ENCODE measurements at regions not wholly inside any gene's neighbourhood (a gene's known extent, or its start where the extent isn't known, plus 50 kb on each side); places are given as distances from the start of the nearest gene placed in this dataset.

DNA sequence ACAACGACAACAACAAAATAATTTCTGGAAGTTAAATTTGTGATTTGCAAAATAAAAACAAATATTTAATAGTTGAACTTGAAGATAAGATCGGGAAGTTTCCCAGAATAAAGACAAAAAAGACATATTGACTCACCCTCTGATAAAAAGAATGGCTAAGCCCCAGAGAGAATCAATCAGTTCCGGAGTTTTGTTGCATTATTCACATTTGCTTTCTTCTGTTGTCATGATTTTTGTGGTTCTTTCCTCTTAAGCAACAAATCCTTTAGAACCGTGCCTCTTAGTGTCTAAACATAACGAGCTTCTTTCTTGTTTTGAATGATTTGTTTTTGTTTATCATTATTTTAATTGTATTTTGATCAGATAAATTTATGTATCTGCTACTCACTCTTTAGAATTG, 134.9 kb upstream of the ADRA1D start:
- Histone ChIP-seq H4K20me1 (ENCODE audit: insufficient read depth, low read length) (no peaks in the 10 kb centered on the region), H3K4me1 (ENCODE audit: insufficient read depth, low read length) (no peaks in the 10 kb centered on the region), H3K79me2 (ENCODE audit: insufficient read depth, low read length) (no peaks in the 10 kb centered on the region), H3K27me3 (ENCODE audit: insufficient read depth, low read length, poor library complexity) (peaks cover 22% of the 10 kb centered on the region), H3K9ac (ENCODE audit: low read depth, low read length) (no peak overlapping the region), H2AFZ (ENCODE audit: low read depth, low read length) (no peak overlapping the region), H3K36me3 (ENCODE audit: insufficient read depth, low read length) (no peaks in the 10 kb centered on the region), H3K27ac (ENCODE audit: low read length) (no peak overlapping the region), H3K9me3 (ENCODE audit: insufficient read depth, low read length, severe bottlenecking) (no peaks in the 10 kb centered on the region), H3K4me2 (ENCODE audit: insufficient read depth, low read length) (no peak overlapping the region), H3K4me3 (ENCODE audit: low read depth in 1 of 2, low read length in 2 of 2) (no peak overlapping the region)
- DNase-seq (no peak), ATAC-seq (ENCODE audit: insufficient read depth, low read depth) (no peak)
- no peak for TF ChIP-seq EZH2 (IDR thresholded peaks at IDR 0.05; ENCODE audit: borderline replicate concordance, low read depth, low read length, severe bottlenecking)
- TF ChIP-seq, protein P1, sequence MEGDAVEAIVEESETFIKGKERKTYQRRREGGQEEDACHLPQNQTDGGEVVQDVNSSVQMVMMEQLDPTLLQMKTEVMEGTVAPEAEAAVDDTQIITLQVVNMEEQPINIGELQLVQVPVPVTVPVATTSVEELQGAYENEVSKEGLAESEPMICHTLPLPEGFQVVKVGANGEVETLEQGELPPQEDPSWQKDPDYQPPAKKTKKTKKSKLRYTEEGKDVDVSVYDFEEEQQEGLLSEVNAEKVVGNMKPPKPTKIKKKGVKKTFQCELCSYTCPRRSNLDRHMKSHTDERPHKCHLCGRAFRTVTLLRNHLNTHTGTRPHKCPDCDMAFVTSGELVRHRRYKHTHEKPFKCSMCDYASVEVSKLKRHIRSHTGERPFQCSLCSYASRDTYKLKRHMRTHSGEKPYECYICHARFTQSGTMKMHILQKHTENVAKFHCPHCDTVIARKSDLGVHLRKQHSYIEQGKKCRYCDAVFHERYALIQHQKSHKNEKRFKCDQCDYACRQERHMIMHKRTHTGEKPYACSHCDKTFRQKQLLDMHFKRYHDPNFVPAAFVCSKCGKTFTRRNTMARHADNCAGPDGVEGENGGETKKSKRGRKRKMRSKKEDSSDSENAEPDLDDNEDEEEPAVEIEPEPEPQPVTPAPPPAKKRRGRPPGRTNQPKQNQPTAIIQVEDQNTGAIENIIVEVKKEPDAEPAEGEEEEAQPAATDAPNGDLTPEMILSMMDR (IDR thresholded peaks at IDR 0.05; ENCODE audit: borderline replicate concordance, extremely low read depth, low read length, poor library complexity, severe bottlenecking): no peak

DNA sequence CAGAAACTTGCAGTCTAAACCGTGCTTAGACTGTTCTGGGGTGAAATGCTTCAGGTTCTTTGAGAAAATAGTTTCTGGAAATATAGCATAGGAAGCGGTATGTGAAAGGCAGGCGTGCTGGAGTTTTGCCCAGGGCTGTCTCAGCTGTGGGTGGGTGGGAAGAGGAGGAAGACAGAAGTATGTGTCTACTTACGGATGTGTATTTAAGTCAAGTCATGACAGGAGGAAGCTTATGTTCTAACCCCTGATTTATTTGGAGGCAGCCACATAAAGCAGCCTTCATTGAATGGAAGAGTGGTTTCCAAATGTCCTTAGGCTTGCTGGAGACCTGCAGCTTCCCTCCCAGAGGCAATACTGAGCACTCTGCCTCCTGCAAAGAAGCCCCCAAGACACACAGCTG, 126.8 kb upstream of the ADRA1D start:
- no peak; the same call in 2 of the 3 replicates for ATAC-seq (ENCODE audit: insufficient read depth, low read depth)

DNA sequence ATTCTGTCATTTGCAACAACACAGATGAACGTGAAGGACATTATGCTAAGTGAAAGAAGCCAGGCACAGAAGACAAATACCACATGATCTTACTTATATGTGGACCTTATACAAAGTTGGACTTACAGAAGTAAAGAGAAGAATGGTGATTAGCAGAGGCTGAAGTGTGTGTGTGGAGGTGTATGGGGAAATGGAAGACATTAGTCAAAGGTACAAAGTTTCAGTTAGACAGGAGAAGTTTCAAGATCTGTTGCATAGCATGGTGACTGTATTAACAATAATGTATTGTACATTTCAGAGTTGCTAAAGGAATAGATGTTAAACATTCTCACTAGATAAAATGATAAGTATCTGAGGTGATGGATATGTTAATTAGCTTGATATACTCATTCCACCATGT, 124.4 kb upstream of the ADRA1D start:
- Histone ChIP-seq H3K4me2 (ENCODE audit: insufficient read depth, low read length) (no peak overlapping the region), H3K9ac (ENCODE audit: low read depth, low read length) (no peak overlapping the region), H3K79me2 (ENCODE audit: insufficient read depth, low read length) (no peaks in the 10 kb centered on the region), H3K4me3 (ENCODE audit: low read depth in 1 of 2, low read length in 2 of 2) (no peak overlapping the region), H3K4me1 (ENCODE audit: insufficient read depth, low read length) (no peaks in the 10 kb centered on the region), H3K27ac (ENCODE audit: low read length) (no peak overlapping the region), H3K9me3 (ENCODE audit: insufficient read depth, low read length, severe bottlenecking) (no peaks in the 10 kb centered on the region), H2AFZ (ENCODE audit: low read depth, low read length) (no peak overlapping the region), H3K36me3 (ENCODE audit: insufficient read depth, low read length) (no peaks in the 10 kb centered on the region), H4K20me1 (ENCODE audit: insufficient read depth, low read length) (no peaks in the 10 kb centered on the region), H3K27me3 (ENCODE audit: insufficient read depth, low read length, poor library complexity) (peaks cover 27% of the 10 kb centered on the region)
- no peak for ATAC-seq (ENCODE audit: insufficient read depth, low read depth)
- TF ChIP-seq, protein P1 (IDR thresholded peaks at IDR 0.05; ENCODE audit: borderline replicate concordance, extremely low read depth, low read length, poor library complexity, severe bottlenecking): no peak
- TF ChIP-seq EZH2 (IDR thresholded peaks at IDR 0.05; ENCODE audit: borderline replicate concordance, low read depth, low read length, severe bottlenecking): no peak
- no peak for DNase-seq

More for the DNA sequence above, 126.8 kb upstream of the ADRA1D start:
- no peak for TF ChIP-seq EZH2 (IDR thresholded peaks at IDR 0.05; ENCODE audit: borderline replicate concordance, low read depth, low read length, severe bottlenecking)
- Histone ChIP-seq H3K4me2 (ENCODE audit: insufficient read depth, low read length) (no peak overlapping the region), H3K9ac (ENCODE audit: low read depth, low read length) (no peak overlapping the region), H3K79me2 (ENCODE audit: insufficient read depth, low read length) (no peaks in the 10 kb centered on the region), H3K4me1 (ENCODE audit: insufficient read depth, low read length) (no peaks in the 10 kb centered on the region), H3K9me3 (ENCODE audit: insufficient read depth, low read length, severe bottlenecking) (no peaks in the 10 kb centered on the region), H3K4me3 (ENCODE audit: low read depth in 1 of 2, low read length in 2 of 2) (no peak overlapping the region), H3K27me3 (ENCODE audit: insufficient read depth, low read length, poor library complexity) (peaks cover 32% of the 10 kb centered on the region), H2AFZ (ENCODE audit: low read depth, low read length) (no peak overlapping the region), H3K27ac (ENCODE audit: low read length) (no peak overlapping the region), H3K36me3 (ENCODE audit: insufficient read depth, low read length) (no peaks in the 10 kb centered on the region), H4K20me1 (ENCODE audit: insufficient read depth, low read length) (no peaks in the 10 kb centered on the region)
- no peak for DNase-seq

DNA sequence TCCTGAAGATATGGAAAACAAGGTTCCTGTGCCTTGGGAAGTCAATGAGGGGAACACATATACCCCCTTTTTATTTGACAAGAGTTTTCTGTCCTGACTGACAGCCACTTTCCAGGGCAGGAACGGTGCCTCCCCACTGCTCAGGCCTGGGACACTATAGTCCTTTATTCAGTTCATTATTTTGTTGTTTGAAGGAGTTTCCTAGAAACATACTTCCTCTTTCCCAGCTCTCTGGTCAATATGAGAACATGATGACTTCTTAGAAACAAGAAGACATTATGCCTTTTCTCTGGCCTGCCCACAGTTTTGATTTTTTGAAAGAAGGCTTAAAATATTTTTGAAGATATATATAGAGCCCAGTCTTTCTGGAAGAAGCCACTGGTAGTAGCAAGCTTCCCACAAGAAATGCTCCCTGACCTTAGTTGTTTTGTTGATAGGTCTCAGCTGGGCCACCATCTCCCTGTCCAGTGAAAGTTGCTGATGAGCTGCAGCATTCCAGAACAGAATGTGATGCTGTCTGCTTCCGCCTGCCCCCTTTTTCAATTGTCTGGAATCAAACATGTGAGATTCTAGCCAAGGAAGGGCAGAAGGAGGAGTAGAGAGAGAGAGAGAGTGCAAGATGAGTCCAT, 122.7 kb upstream of the ADRA1D start:
- Histone ChIP-seq H2AFZ (ENCODE audit: low read depth, low read length) (no peak overlapping the region), H3K27me3 (ENCODE audit: insufficient read depth, low read length, poor library complexity) (peaks cover 22% of the 10 kb centered on the region), H3K4me1 (ENCODE audit: insufficient read depth, low read length) (no peaks in the 10 kb centered on the region), H3K4me3 (ENCODE audit: low read depth in 1 of 2, low read length in 2 of 2) (no peak overlapping the region), H3K9ac (ENCODE audit: low read depth, low read length) (no peak overlapping the region), H3K4me2 (ENCODE audit: insufficient read depth, low read length) (no peak overlapping the region), H4K20me1 (ENCODE audit: insufficient read depth, low read length) (no peaks in the 10 kb centered on the region), H3K36me3 (ENCODE audit: insufficient read depth, low read length) (no peaks in the 10 kb centered on the region), H3K9me3 (ENCODE audit: insufficient read depth, low read length, severe bottlenecking) (no peaks in the 10 kb centered on the region), H3K27ac (ENCODE audit: low read length) (no peak overlapping the region), H3K79me2 (ENCODE audit: insufficient read depth, low read length) (no peaks in the 10 kb centered on the region)
- DNase-seq (no peak), ATAC-seq (ENCODE audit: insufficient read depth, low read depth) (no peak)
- TF ChIP-seq, protein P1 (IDR thresholded peaks at IDR 0.05; ENCODE audit: borderline replicate concordance, extremely low read depth, low read length, poor library complexity, severe bottlenecking): no peak
- TF ChIP-seq EZH2 (IDR thresholded peaks at IDR 0.05; ENCODE audit: borderline replicate concordance, low read depth, low read length, severe bottlenecking): no peak

All from DND-41 (cell line).